DOHH2 (cell line): ENCODE measurements at regions not wholly inside any gene's neighbourhood (a gene's known extent, or its start where the extent isn't known, plus 50 kb on each side); places are given as distances from the start of the nearest gene placed in this dataset.

Source experiments
- H3F3A ChIP-seq: fragments of 200-600 bp; sonication (generic), shearing (Covaris generic); 2 replicates; pipeline ENCODE4 v1.6.0; 2016; ENCODE audit warnings: antibody characterized with exemption, mild to moderate bottlenecking; ENCODE audit not compliant: control insufficient read depth, insufficient read depth
- H3K27ac ChIP-seq: fragments of 200-600 bp; sonication (generic); 2 replicates; pipeline ENCODE4 v1.5.1; 2014; ENCODE audit warnings: low read depth, mild to moderate bottlenecking, low read length, moderate library complexity
- H3K27me3 ChIP-seq: fragments of 200-600 bp; sonication (generic); 2 replicates; pipeline ENCODE4 v1.6.1; 2014; ENCODE audit warnings: mild to moderate bottlenecking, low read length, mixed read lengths; ENCODE audit not compliant: control insufficient read depth
- H3K36me3 ChIP-seq: fragments of 200-600 bp; sonication (generic); 2 replicates; pipeline ENCODE4 v1.6.1; 2014; ENCODE audit warnings: mild to moderate bottlenecking, low read length, moderate library complexity, mixed read lengths; ENCODE audit not compliant: control insufficient read depth
- H3K4me1 ChIP-seq: fragments of 200-600 bp; sonication (generic); 2 replicates; pipeline ENCODE4 v1.6.1; 2014; ENCODE audit warnings: mild to moderate bottlenecking, low read length, mixed read lengths; ENCODE audit not compliant: control insufficient read depth
- H3K4me2 ChIP-seq: fragments of 200-600 bp; sonication (generic); 2 replicates; pipeline ENCODE4 v1.6.0; 2014; ENCODE audit warnings: mild to moderate bottlenecking, low read length, moderate library complexity
- H3K4me3 ChIP-seq: fragments of 200-600 bp; sonication (generic); 2 replicates; pipeline ENCODE4 v1.5.1; 2014; ENCODE audit warnings: mild to moderate bottlenecking, low read length, mixed read lengths
- H3K79me2 ChIP-seq: fragments of 200-600 bp; sonication (generic); 2 replicates; pipeline ENCODE4 v1.6.1; 2014; ENCODE audit warnings: mild to moderate bottlenecking, low read length, mixed read lengths; ENCODE audit not compliant: control insufficient read depth
- H3K9me2 ChIP-seq: fragments of 200-600 bp; sonication (generic); replicated peaks from 2 replicates; pipeline ENCODE4 v1.6.1; 2014; ENCODE audit warnings: mild to moderate bottlenecking, low read length, mixed read lengths; ENCODE audit not compliant: control insufficient read depth
- H3K9me3 ChIP-seq: fragments of 200-600 bp; sonication (generic); 2 replicates; pipeline ENCODE4 v1.6.1; 2014; ENCODE audit warnings: antibody characterized with exemption, low read length, mixed read lengths; ENCODE audit not compliant: control insufficient read depth, insufficient read depth
- H4K20me1 ChIP-seq: fragments of 200-600 bp; sonication (generic); 2 replicates; pipeline ENCODE4 v1.6.0; 2014; ENCODE audit warnings: low read depth, mild to moderate bottlenecking, antibody characterized with exemption, low read length, moderate library complexity; ENCODE audit not compliant: control insufficient read depth, insufficient read depth
- EZH2phosphoT487 ChIP-seq: fragments of 200-600 bp; sonication (generic); IDR thresholded peaks from 2 replicates; pipeline ENCODE4 v1.6.1; 2017; ENCODE audit warnings: borderline replicate concordance, mild to moderate bottlenecking, antibody characterized with exemption, low read length, moderate library complexity, mixed read lengths
- TF ChIP-seq, protein P1 (sequence below): fragments of 200-600 bp; sonication (generic); IDR thresholded peaks from one replicate; pipeline ENCODE4 v1.5.1; 2014; ENCODE audit warnings: antibody characterized with exemption, mild to moderate bottlenecking, low read depth, low read length; ENCODE audit not compliant: poor library complexity, severe bottlenecking

DNA sequence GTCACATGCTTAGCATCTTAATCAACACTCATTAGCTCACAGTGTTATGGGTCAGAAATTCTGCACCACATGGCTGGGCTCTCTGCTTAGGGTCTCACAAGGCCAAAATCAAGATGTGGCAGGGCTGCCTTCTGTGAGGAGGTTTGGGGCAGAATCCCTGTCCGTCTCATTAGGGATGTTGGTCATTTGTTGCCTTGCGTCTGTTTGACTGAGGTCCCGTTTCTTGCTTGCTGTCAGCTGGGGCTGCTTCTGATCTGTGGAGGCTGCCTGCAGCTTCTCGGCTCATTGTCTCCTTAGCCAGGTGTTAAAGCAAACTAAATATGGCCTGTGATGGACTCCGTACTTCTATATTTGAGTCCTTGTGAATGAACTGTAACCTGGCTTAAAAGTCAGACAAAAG, 146.5 kb downstream of the NDUFA10 start:
- Histone ChIP-seq H3K9me3 (no peaks in the 10 kb centered on the region), H3K4me2 (0 out of 2 replicates have a peak overlapping the region, but pooled peaks have one; percentile 22), H3K4me3 (no peak overlapping the region), H4K20me1 (no peaks in the 10 kb centered on the region), H3K4me1 (peaks cover 8% of the 10 kb centered on the region), H3K27ac (no peak overlapping the region), H3K36me3 (no peaks in the 10 kb centered on the region), H3K79me2 (no peaks in the 10 kb centered on the region), H3K27me3 (no peaks in the 10 kb centered on the region; the same call in 1 of the 2 replicates), H3F3A (no peaks in the 10 kb centered on the region), H3K9me2 (no peaks in the 10 kb centered on the region)
- TF ChIP-seq, protein P1, sequence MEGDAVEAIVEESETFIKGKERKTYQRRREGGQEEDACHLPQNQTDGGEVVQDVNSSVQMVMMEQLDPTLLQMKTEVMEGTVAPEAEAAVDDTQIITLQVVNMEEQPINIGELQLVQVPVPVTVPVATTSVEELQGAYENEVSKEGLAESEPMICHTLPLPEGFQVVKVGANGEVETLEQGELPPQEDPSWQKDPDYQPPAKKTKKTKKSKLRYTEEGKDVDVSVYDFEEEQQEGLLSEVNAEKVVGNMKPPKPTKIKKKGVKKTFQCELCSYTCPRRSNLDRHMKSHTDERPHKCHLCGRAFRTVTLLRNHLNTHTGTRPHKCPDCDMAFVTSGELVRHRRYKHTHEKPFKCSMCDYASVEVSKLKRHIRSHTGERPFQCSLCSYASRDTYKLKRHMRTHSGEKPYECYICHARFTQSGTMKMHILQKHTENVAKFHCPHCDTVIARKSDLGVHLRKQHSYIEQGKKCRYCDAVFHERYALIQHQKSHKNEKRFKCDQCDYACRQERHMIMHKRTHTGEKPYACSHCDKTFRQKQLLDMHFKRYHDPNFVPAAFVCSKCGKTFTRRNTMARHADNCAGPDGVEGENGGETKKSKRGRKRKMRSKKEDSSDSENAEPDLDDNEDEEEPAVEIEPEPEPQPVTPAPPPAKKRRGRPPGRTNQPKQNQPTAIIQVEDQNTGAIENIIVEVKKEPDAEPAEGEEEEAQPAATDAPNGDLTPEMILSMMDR: no peak
- no peak for TF ChIP-seq EZH2phosphoT487

DNA sequence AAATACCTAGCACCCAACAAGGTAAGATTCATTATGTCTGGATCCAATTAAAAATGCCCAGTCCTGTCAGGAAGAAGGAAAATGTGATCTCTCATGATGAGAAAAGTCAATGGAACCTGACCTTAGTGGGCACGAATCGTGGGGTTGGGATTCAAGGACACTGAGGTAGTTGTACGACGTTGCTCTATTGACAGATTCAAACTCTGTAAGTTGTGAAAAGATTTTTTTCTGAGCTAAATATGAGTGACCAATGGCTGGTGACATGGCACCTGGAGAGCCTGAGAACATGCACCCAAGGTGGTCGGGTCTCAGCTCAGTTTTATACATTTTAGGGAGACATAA, 148.2 kb downstream of the NDUFA10 start:
- H3K9me3 ChIP-seq: no peaks in the 10 kb centered on the region
- H4K20me1 ChIP-seq: no peaks in the 10 kb centered on the region
- no peaks in the 10 kb centered on the region; the same call in 1 of the 2 replicates for H3K27me3 ChIP-seq
- H3K4me2 ChIP-seq: no peak overlapping the region
- H3K4me1 ChIP-seq: peaks cover 8% of the 10 kb centered on the region
- no peak for TF ChIP-seq EZH2phosphoT487
- TF ChIP-seq, protein P1: no peak
- H3F3A ChIP-seq: no peaks in the 10 kb centered on the region
- H3K9me2 ChIP-seq: no peaks in the 10 kb centered on the region
- H3K4me3 ChIP-seq: no peak overlapping the region
- H3K27ac ChIP-seq: no peak overlapping the region
- no peaks in the 10 kb centered on the region for H3K36me3 ChIP-seq
- no peaks in the 10 kb centered on the region for H3K79me2 ChIP-seq

DNA sequence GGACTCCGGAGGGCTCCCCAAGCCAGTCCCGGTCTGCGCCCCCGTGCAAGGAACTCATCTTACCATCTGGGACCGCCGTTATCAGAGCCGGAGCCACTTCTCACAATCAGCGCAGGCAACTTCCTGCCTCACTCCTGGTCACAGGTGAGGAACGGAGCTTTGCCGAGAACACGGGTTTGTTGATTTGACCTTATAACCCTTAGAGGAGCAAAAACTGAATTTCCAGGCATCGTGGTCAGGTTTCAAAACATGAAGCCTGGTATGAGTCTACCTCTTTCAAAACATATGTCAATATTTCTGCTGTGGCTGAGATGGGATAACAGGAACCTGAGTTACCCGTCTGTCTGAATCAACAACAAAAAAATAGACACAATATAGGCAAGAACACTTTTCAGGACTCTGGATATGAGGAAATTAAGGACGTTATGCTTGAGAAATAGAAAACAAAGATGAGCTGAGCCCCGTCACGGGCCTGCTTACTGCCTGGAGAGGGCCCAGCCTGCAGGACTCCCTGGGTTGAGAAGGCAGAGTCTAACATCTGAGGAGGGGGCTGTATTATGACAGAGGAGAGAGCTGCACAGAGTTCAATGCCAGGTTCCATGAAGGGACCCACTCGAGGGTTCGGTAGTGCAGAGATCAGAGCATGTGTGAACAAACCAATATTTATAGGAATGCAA, 148.7 kb downstream of the NDUFA10 start:
- Histone ChIP-seq H3K36me3 (no peaks in the 10 kb centered on the region), H3K27ac (no peak overlapping the region), H3K9me3 (no peaks in the 10 kb centered on the region), H3K79me2 (no peaks in the 10 kb centered on the region), H3K4me3 (no peak overlapping the region), H3K27me3 (no peaks in the 10 kb centered on the region), H4K20me1 (no peaks in the 10 kb centered on the region), H3F3A (no peaks in the 10 kb centered on the region), H3K9me2 (no peaks in the 10 kb centered on the region), H3K4me2 (no peak overlapping the region), H3K4me1 (peaks cover 8% of the 10 kb centered on the region)
- TF ChIP-seq, protein P1: no peak
- no peak for TF ChIP-seq EZH2phosphoT487
